K562 (cell line): ENCODE measurements at regions not wholly inside any gene's neighbourhood (a gene's known extent, or its start where the extent isn't known, plus 50 kb on each side); places are given as distances from the start of the nearest gene placed in this dataset.

Experiments
- ATAC-seq: fragments of 200-7000 bp; cut with Tn5 transposase; 3 replicates; pipeline ENCODE4 v1.9.1; 2020; ENCODE audit warnings: moderate library complexity
- BruUV-seq: library from RNA; stranded (reverse); fragments of 400-500 nt; replicated peaks from 2 replicates; lab custom pipeline; 2021; lab: Mats Ljungman, UMichigan
- CTCF ChIA-PET: fragments of 300-600 bp; formaldehyde crosslinking; extraction: SDS; loops from one replicate; lab custom pipeline; 2021; ENCODE audit warnings: low intra/inter-chr PET ratio; lab: Yijun Ruan, JAX
- POLR2A ChIA-PET: fragments of 300-600, 350-650 bp; sonication (Branson Sonifier 250); formaldehyde crosslinking; extraction: SDS; loops from one replicate; lab custom pipeline; 2021; ENCODE audit warnings: antibody characterized with exemption, inconsistent platforms; lab: Yijun Ruan, JAX
- DNase-seq, 4 experiments: peaks; one replicate each; pipeline versions ENCODE4 v3.0.0 to v3.0.0-alpha.2; 2011 to 2018; ENCODE audit warnings: low spot score in 3 of 4, mixed read lengths in 3 of 4; ENCODE audit errors: extremely low read depth in 1 of 4
- FAIRE-seq: peaks from 2 replicates; lab custom pipeline; 2011; peaks lifted over from hg19 to GRCh38; lab: Jason Lieb, UNC
- H2AFZ ChIP-seq: 2 replicates; pipeline ENCODE4 v1.6.0; 2011; ENCODE audit warnings: low read depth, low read length, control low read depth, inconsistent platforms
- H3K27ac ChIP-seq: fragments of 200-600 bp; 3 replicates; pipeline ENCODE4 v1.8.0; 2011; ENCODE audit warnings: low read depth, mild to moderate bottlenecking, control low read depth, inconsistent platforms, low read length, moderate library complexity, mixed read lengths; ENCODE audit errors: extremely low read depth
- H3K27me3 ChIP-seq, 2 experiments: fragments of 300-600 bp in 1 of 2; 2 replicates in 1 of 2; 3 replicates in 1 of 2; pipeline versions ENCODE4 v1.6.0 to v1.8.0; 2011; ENCODE audit warnings: inconsistent platforms in 2 of 2, low read length in 2 of 2, mild to moderate bottlenecking in 1 of 2, mixed read lengths in 1 of 2, moderate library complexity in 1 of 2; ENCODE audit not compliant: control insufficient read depth in 2 of 2, insufficient read depth in 2 of 2
- H3K36me3 ChIP-seq: fragments of 300-600 bp; 3 replicates; pipeline ENCODE4 v1.8.0; 2011; ENCODE audit warnings: mild to moderate bottlenecking, low read length, inconsistent platforms; ENCODE audit not compliant: control insufficient read depth, insufficient read depth
- H3K4me1 ChIP-seq, 2 experiments: fragments of 200-600 bp in 1 of 2; replicated peaks in 1 of 2; 2 replicates in 1 of 2; 3 replicates in 1 of 2; pipeline versions ENCODE4 v1.5.1 to v1.8.0; 2011; ENCODE audit warnings: inconsistent platforms in 2 of 2, low read length in 2 of 2, mild to moderate bottlenecking in 1 of 2, mixed read lengths in 1 of 2, moderate library complexity in 1 of 2; ENCODE audit not compliant: control insufficient read depth in 2 of 2, insufficient read depth in 2 of 2
- H3K4me2 ChIP-seq: 2 replicates; pipeline ENCODE4 v1.6.1; 2011; ENCODE audit warnings: low read length, control low read depth, inconsistent platforms, mixed read lengths; ENCODE audit not compliant: insufficient read depth
- H3K4me3 ChIP-seq: fragments of 200-600 bp; sonication (generic), shearing (Covaris generic); 2 replicates; pipeline ENCODE4 v1.5.1; 2016; ENCODE audit warnings: control low read depth, inconsistent platforms
- H3K79me2 ChIP-seq: fragments of 200-600 bp; 3 replicates; pipeline ENCODE4 v1.8.0; 2011; ENCODE audit warnings: low read length, inconsistent platforms; ENCODE audit not compliant: control insufficient read depth, insufficient read depth
- H3K9ac ChIP-seq, 2 experiments: 2 replicates each; pipeline versions ENCODE4 v1.6.0 to v1.6.1; 2011; ENCODE audit warnings: low read depth in 2 of 2, low read length in 2 of 2, control low read depth in 1 of 2, inconsistent platforms in 1 of 2, mild to moderate bottlenecking in 1 of 2, mixed read lengths in 1 of 2; ENCODE audit not compliant: insufficient read depth in 1 of 2
- H3K9me1 ChIP-seq: one replicate; pipeline ENCODE4 v1.6.0; 2011; ENCODE audit warnings: inconsistent platforms, mild to moderate bottlenecking, low read length, moderate library complexity; ENCODE audit not compliant: control insufficient read depth, insufficient read depth
- H3K9me3 ChIP-seq: replicated peaks from 2 replicates; pipeline ENCODE4 v1.5.1; 2011; ENCODE audit warnings: low read depth, low read length, inconsistent platforms; ENCODE audit not compliant: control insufficient read depth, insufficient read depth
- H4K20me1 ChIP-seq: replicated peaks from 2 replicates; pipeline ENCODE4 v1.6.1; 2011; ENCODE audit warnings: low read length, inconsistent platforms, mixed read lengths; ENCODE audit not compliant: control insufficient read depth, insufficient read depth
- CREB3 ChIP-seq: fragments of 450-650 bp; conservative IDR thresholded peaks from 2 replicates; pipeline ENCODE4 v1.6.1; 2016; ENCODE audit warnings: missing genetic modification characterization, low read depth, mild to moderate bottlenecking, missing compliant biosample characterization, moderate library complexity
- CREB5 ChIP-seq: fragments of 250-450 bp; sonication (Bioruptor Pico); IDR thresholded peaks from 2 replicates; pipeline ENCODE4 v1.5.0; 2020; ENCODE audit warnings: mild to moderate bottlenecking
- GATAD2A ChIP-seq: fragments of 450-650 bp; IDR thresholded peaks from 2 replicates; pipeline ENCODE4 v1.6.1; 2017
- MEIS2 ChIP-seq: fragments of 450-650 bp; IDR thresholded peaks from 2 replicates; pipeline ENCODE4 v1.6.1; 2014; ENCODE audit warnings: mild to moderate bottlenecking; ENCODE audit not compliant: partially characterized antibody
- MTA3 ChIP-seq: fragments of 450-650 bp; formaldehyde crosslinking; IDR thresholded peaks from 2 replicates; pipeline ENCODE4 v1.6.1; 2017; ENCODE audit warnings: mild to moderate bottlenecking, borderline replicate concordance
- NR4A1 ChIP-seq, 2 experiments: fragments of 250-450 bp in 1 of 2; fragments of 450-650 bp in 1 of 2; sonication (Bioruptor Pico) in 1 of 2; IDR thresholded peaks; 2 replicates each; pipeline versions ENCODE4 v1.4.0 to v1.6.1; 2016 to 2020; ENCODE audit warnings: mild to moderate bottlenecking in 2 of 2, missing compliant biosample characterization in 1 of 2, missing genetic modification characterization in 1 of 2, moderate library complexity in 1 of 2
- SIN3B ChIP-seq: fragments of 450-650 bp; IDR thresholded peaks from 2 replicates; pipeline ENCODE4 v1.6.1; 2017; ENCODE audit warnings: low read depth, mild to moderate bottlenecking, moderate library complexity
- TFAP4 ChIP-seq: sonication (generic); formaldehyde crosslinking; IDR thresholded peaks from 2 replicates; pipeline ENCODE4 v1.8.0; 2022; ENCODE audit warnings: missing genetic modification reagents, mild to moderate bottlenecking, moderate library complexity, borderline replicate concordance
- ZBTB17 ChIP-seq: fragments of 450-650 bp; formaldehyde crosslinking; IDR thresholded peaks from 2 replicates; pipeline ENCODE4 v1.4.0; 2020; ENCODE audit warnings: mild to moderate bottlenecking
- ZNF224 ChIP-seq: sonication (generic); formaldehyde crosslinking; IDR thresholded peaks from 2 replicates; pipeline ENCODE4 v1.8.0; 2022; ENCODE audit warnings: mild to moderate bottlenecking, missing genetic modification reagents
- ZNF764 ChIP-seq: fragments of 250-450 bp; sonication (Bioruptor Pico); IDR thresholded peaks from 2 replicates; pipeline ENCODE4 v1.4.0; 2020; ENCODE audit warnings: low read depth, mild to moderate bottlenecking, moderate library complexity
- WGBS: fragments of 100-300 bp; shearing (Covaris generic); methylation state at CpG from one replicate; pipeline ENCODE4 v1.1.6; 2016; ENCODE audit warnings: low coverage, mixed read lengths; ENCODE audit not compliant: insufficient coverage; ENCODE audit errors: missing lambda C conversion rate; 5-methylcytosine and 5-hydroxymethylcytosine counted together
- in situ Hi-C: fragments of 300-500 bp; cut with MboI; formaldehyde crosslinking; loops from 4 replicates; pipeline ENCODE4 v1.15.0; 2018; ENCODE audit warnings: inconsistent platforms, mixed read lengths
- intact Hi-C: fragments of 100-400 bp; cut with micrococcal nuclease; formaldehyde crosslinking; loops from 2 replicates; pipeline ENCODE4 v1.14.2; 2022
- TF ChIP-seq, protein P1 (sequence below): fragments of 250-450 bp; sonication (Bioruptor Pico); IDR thresholded peaks from 2 replicates; pipeline ENCODE4 v1.5.0; 2022; ENCODE audit warnings: mild to moderate bottlenecking
- TF ChIP-seq, protein P2 (sequence below), 2 experiments: IDR thresholded peaks in 1 of 2; conservative IDR thresholded peaks in 1 of 2; 2 replicates each; pipeline ENCODE4 v1.6.1; 2016; ENCODE audit warnings: low read depth in 2 of 2, mild to moderate bottlenecking in 1 of 2, missing compliant biosample characterization in 1 of 2, missing genetic modification characterization in 1 of 2, moderate library complexity in 1 of 2

DNA sequence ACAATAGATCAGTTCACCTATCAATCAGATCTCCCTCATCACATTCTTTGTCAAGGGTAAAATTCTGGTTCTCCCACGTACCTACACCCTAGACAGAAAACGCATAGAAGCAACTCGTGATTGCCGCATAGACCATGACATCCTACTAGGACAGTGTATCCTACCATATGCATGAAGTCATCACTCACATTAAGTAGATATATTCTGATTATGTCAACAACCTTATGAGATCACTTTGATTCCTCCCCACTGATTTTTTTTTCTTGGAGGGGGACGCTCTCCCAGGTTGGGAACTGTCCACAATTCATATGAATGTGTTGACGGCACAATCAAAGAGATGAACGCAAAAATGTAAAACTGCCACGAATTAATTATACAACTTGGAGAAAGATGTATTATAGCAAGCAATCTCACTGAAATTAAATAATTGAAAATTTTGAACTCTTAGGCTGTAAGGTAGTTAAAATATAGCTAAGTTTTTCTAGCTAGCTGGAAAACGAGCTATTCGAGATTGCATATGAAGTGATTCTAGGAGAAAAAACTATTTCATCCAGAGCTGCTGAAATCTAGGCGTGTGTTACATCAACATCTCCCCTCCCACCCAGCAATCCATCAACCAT lies 82.5 kb upstream of the CCDC28A start:
- no TSS peak for BruUV-seq
- H3K9ac ChIP-seq = no peak overlapping the region
- POLR2A ChIA-PET = no interaction called here
- intact Hi-C loops (loop anchor here (5.0 kb wide), 1 partner anchor 76 kb away; no protein-coding TSS in a partner anchor), in situ Hi-C loops (no loop called here)
- peaks cover 24 to 48% of the 10 kb centered on the region in 2 experiments for H3K27me3 ChIP-seq
- no peak overlapping the region for H3K27ac ChIP-seq
- CTCF ChIA-PET = interaction anchor here (1.4 kb wide), 1 partner anchor 673 kb away, joined by 5 read pairs; no protein-coding TSS in a partner anchor
- DNase-seq (no peak), FAIRE-seq (no peak), ATAC-seq (no peak)
- no peaks in the 10 kb centered on the region for H3K9me3 ChIP-seq
- H3K9me1 ChIP-seq = no peaks in the 10 kb centered on the region
- H3K4me3 ChIP-seq = no peak overlapping the region
- H4K20me1 ChIP-seq = peaks cover 6% of the 10 kb centered on the region; the same call in 1 of the 2 replicates
- no peak overlapping the region for H2AFZ ChIP-seq
- H3K4me1 ChIP-seq = peaks cover 0 to 17% of the 10 kb centered on the region in 2 experiments; a peak in 2 of 5 replicates
- H3K36me3 ChIP-seq = no peaks in the 10 kb centered on the region
- H3K4me2 ChIP-seq = no peak overlapping the region
- no peaks in the 10 kb centered on the region for H3K79me2 ChIP-seq
- 28% methylated on average over 11 of the region's 11 CpGs for WGBS
- TF ChIP-seq MTA3 (no peak), TFAP4 (no peak), NR4A1 (CRISPR knock-in tag; IDR thresholded peaks at IDR 0.05) (no peak), NR4A1 (tag; IDR thresholded peaks at IDR 0.05) (no peak), GATAD2A (no peak), CREB3 (tag) (no peak), ZNF764 (CRISPR knock-in tag) (no peak), SIN3B (no peak), MEIS2 (no peak), ZBTB17 (CRISPR knock-in tag) (no peak), CREB5 (CRISPR knock-in tag) (no peak), ZNF224 (CRISPR knock-in tag) (no peak)
- TF ChIP-seq, protein P1, sequence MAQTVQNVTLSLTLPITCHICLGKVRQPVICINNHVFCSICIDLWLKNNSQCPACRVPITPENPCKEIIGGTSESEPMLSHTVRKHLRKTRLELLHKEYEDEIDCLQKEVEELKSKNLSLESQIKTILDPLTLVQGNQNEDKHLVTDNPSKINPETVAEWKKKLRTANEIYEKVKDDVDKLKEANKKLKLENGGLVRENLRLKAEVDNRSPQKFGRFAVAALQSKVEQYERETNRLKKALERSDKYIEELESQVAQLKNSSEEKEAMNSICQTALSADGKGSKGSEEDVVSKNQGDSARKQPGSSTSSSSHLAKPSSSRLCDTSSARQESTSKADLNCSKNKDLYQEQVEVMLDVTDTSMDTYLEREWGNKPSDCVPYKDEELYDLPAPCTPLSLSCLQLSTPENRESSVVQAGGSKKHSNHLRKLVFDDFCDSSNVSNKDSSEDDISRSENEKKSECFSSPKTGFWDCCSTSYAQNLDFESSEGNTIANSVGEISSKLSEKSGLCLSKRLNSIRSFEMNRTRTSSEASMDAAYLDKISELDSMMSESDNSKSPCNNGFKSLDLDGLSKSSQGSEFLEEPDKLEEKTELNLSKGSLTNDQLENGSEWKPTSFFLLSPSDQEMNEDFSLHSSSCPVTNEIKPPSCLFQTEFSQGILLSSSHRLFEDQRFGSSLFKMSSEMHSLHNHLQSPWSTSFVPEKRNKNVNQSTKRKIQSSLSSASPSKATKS (CRISPR knock-in tag) = no peak
- TF ChIP-seq, protein P2, sequence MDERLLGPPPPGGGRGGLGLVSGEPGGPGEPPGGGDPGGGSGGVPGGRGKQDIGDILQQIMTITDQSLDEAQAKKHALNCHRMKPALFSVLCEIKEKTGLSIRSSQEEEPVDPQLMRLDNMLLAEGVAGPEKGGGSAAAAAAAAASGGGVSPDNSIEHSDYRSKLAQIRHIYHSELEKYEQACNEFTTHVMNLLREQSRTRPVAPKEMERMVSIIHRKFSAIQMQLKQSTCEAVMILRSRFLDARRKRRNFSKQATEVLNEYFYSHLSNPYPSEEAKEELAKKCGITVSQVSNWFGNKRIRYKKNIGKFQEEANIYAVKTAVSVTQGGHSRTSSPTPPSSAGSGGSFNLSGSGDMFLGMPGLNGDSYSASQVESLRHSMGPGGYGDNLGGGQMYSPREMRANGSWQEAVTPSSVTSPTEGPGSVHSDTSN (CRISPR knock-in tag; IDR thresholded peaks at IDR 0.05; ENCODE audit: low read depth) = no peak
- TF ChIP-seq, protein P2 (tag; conservative IDR thresholded peaks at IDR 0.05; ENCODE audit: low read depth) = no peak
